ENCODE measurements at regions not wholly inside any gene's neighbourhood (a gene's known extent, or its start where the extent isn't known, plus 50 kb on each side); places are given as distances from the start of the nearest gene placed in this dataset.
A peak's percentile ranks its signal among the peaks of the same experiment; 100 is the strongest.
"Not testable (repeated sequence)": the region's sequence is repeated elsewhere in the genome, so short reads cannot be mapped to it uniquely, and the experiment has no call there.

GRCh38 chr1:214141486-214141885, 139.5 kb upstream of the SMYD2 start:
- no peak for DNase-seq (ENCODE audit: low read depth in 2 of 2)

GRCh38 chr1:214143006-214143992, 137.7 kb upstream of the SMYD2 start:
- DNase-seq (ENCODE audit: low read depth in 2 of 2) = peak; percentile 48 to 67

- not testable (repeated sequence) for DNase-seq (ENCODE audit: low read depth in 2 of 2)
Observed at GRCh38 chr1:214144521-214144920, 136.4 kb upstream of the SMYD2 start.

- DNase-seq (ENCODE audit: low read depth in 2 of 2) = peak; percentile 85 to 92
Observed at GRCh38 chr1:214146523-214146922, 134.4 kb upstream of the SMYD2 start.

- DNase-seq (ENCODE audit: low read depth in 2 of 2) = no peak
Observed at GRCh38 chr1:214154596-214155292, 126.2 kb upstream of the SMYD2 start.

GRCh38 chr1:214155987-214156625, 124.9 kb upstream of the SMYD2 start:
- DNase-seq (ENCODE audit: low read depth in 2 of 2) = no peak

- DNase-seq (ENCODE audit: low read depth in 2 of 2) = no peak
Observed at GRCh38 chr1:214164173-214164572, 116.8 kb upstream of the SMYD2 start.

- DNase-seq (ENCODE audit: low read depth in 2 of 2) = peak in 1 of 2 donors; percentile 40
Observed at GRCh38 chr1:214165850-214166374, 115.0 kb upstream of the SMYD2 start.

GRCh38 chr1:214174508-214175199, 106.3 kb upstream of the SMYD2 start:
- DNase-seq (ENCODE audit: low read depth in 2 of 2) = no peak

GRCh38 chr1:214178102-214178501, 102.9 kb upstream of the SMYD2 start:
- no peak for DNase-seq (ENCODE audit: low read depth in 2 of 2)

GRCh38 chr1:214184992-214185391, 96.0 kb upstream of the SMYD2 start:
- DNase-seq (ENCODE audit: low read depth in 2 of 2) = no peak

GRCh38 chr1:214186103-214186824, 94.7 kb upstream of the SMYD2 start:
- no peak for DNase-seq (ENCODE audit: low read depth in 2 of 2)

- peak in 1 of 2 donors; percentile 6 for DNase-seq (ENCODE audit: low read depth in 2 of 2)
Observed at GRCh38 chr1:214187121-214187900, 93.6 kb upstream of the SMYD2 start.

GRCh38 chr1:214187933-214188332, 93.0 kb upstream of the SMYD2 start:
- DNase-seq (ENCODE audit: low read depth in 2 of 2) = no peak

- DNase-seq (ENCODE audit: low read depth in 2 of 2) = no peak
Observed at GRCh38 chr1:214188835-214189234, 92.1 kb upstream of the SMYD2 start.

GRCh38 chr1:214192825-214193643, 87.9 kb upstream of the SMYD2 start:
- peak in 1 of 2 donors; percentile 20 for DNase-seq (ENCODE audit: low read depth in 2 of 2)

GRCh38 chr1:214193691-214194090, 87.3 kb upstream of the SMYD2 start:
- DNase-seq (ENCODE audit: low read depth in 2 of 2) = no peak

- no peak for DNase-seq (ENCODE audit: low read depth in 2 of 2)
Observed at GRCh38 chr1:214198571-214198970, 82.4 kb upstream of the SMYD2 start.

GRCh38 chr1:214199585-214199984, 81.4 kb upstream of the SMYD2 start:
- no peak for DNase-seq (ENCODE audit: low read depth in 2 of 2)
